Transverse colon (tissue), 4 donors: ENCODE measurements at regions not wholly inside any gene's neighbourhood (a gene's known extent, or its start where the extent isn't known, plus 50 kb on each side); places are given as distances from the start of the nearest gene placed in this dataset.
"Not testable (repeated sequence)": the region's sequence is repeated elsewhere in the genome, so short reads cannot be mapped to it uniquely, and the experiment has no call there.

Source experiments
- DNase-seq: peaks from one replicate; pipeline ENCODE4 v3.0.0-alpha.2; 2019
- H3K27ac ChIP-seq, 4 donors: fragments of 200-600 bp; sonication (generic); 2 replicates each; pipeline ENCODE4 v1.5.1; 2016 to 2018; ENCODE audit warnings: inconsistent platforms in 4 of 4
- H3K27me3 ChIP-seq: fragments of 200-600 bp; sonication (generic); 2 replicates; pipeline ENCODE4 v1.5.1; 2017; ENCODE audit warnings: inconsistent platforms
- H3K36me3 ChIP-seq, 4 donors: fragments of 200-600 bp; sonication (generic); 2 replicates each; pipeline ENCODE4 v1.5.1; 2017 to 2019; ENCODE audit warnings: inconsistent platforms in 4 of 4
- H3K4me1 ChIP-seq, 4 donors: fragments of 200-600 bp; sonication (generic); 2 replicates each; pipeline ENCODE4 v1.5.1; 2017 to 2020; ENCODE audit warnings: inconsistent platforms in 4 of 4
- H3K4me3 ChIP-seq, 4 donors: fragments of 200-600 bp; sonication (generic); 1 replicate in 1 of 4; 2 replicates in 3 of 4; pipeline versions ENCODE4 v1.5.1 to v1.6.1; 2017 to 2019; ENCODE audit warnings: inconsistent platforms in 4 of 4
- H3K9me3 ChIP-seq, 2 donors: fragments of 200-600 bp; sonication (generic); 2 replicates each; pipeline ENCODE4 v1.5.1; 2017 to 2019; ENCODE audit warnings: inconsistent platforms in 2 of 2
- EP300 ChIP-seq: sonication (generic); formaldehyde crosslinking; IDR thresholded peaks from one replicate; pipeline ENCODE4 v1.6.1; 2017; ENCODE audit warnings: antibody characterized with exemption, low read depth
- POLR2A ChIP-seq: fragments of 450-650 bp; IDR thresholded peaks from one replicate; pipeline ENCODE4 v1.6.1; 2016; ENCODE audit warnings: antibody characterized with exemption, mild to moderate bottlenecking, moderate library complexity
- POLR2AphosphoS5 ChIP-seq, 3 donors: sonication (generic); formaldehyde crosslinking; IDR thresholded peaks; one replicate each; pipeline ENCODE4 v1.6.1; 2016; ENCODE audit warnings: antibody characterized with exemption in 3 of 3
- WGBS, 2 donors: methylation state at CpG; one replicate each; pipeline ENCODE4 v1.1.5; 2018; ENCODE audit warnings: low coverage in 1 of 2; 5-methylcytosine and 5-hydroxymethylcytosine counted together
- in situ Hi-C, 4 donors: fragments of 200-750 bp; cut with MboI; loops; one replicate each; pipeline versions ENCODE4 v1.15.0 to v1.15.1; 2017; ENCODE audit warnings: low sequenced_read_pairs in 3 of 4, low pct_ligation_motif_present in 1 of 4, low pct_unique_long_range_greater_than_20kb in 1 of 4
- intact Hi-C: fragments of 100-400 bp; cut with DNase I; formaldehyde crosslinking; loops from one replicate; pipeline ENCODE4 v1.15.1; 2023; ENCODE audit warnings: low total_unique reads
- TF ChIP-seq, protein P1 (sequence below), 5 experiments: fragments of 200-600 bp in 3 of 5; fragments of 450-650 bp in 2 of 5; sonication (generic) in 3 of 5; IDR thresholded peaks; 1 replicate in 2 of 5; 2 replicates in 3 of 5; pipeline ENCODE4 v1.5.1; 2016 to 2017; ENCODE audit warnings: antibody characterized with exemption in 5 of 5, inconsistent platforms in 3 of 5, mild to moderate bottlenecking in 2 of 5, moderate library complexity in 1 of 5

DNA sequence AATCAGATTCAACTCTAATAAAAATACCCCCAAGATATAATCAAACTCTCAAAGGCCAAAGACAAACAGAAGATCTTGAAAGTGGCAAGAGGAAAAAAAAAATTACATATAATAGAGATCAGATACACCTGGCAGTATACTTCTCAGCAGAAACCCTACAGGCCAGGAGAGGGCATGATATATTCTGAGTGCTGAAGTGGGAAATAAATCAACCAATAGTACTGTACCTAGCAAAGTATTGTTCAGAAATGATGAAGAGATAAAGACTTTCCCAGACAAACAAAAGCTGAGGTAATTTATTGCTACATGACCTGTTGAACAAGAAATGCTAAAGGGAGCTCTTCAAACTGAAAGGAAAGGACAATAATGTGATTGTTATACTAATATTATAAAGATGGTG is 291.9 kb downstream of the SH2D4B start:
- no peaks in the 10 kb centered on the region for H3K9me3 ChIP-seq
- no peak for DNase-seq
- no peaks in the 10 kb centered on the region for H3K27me3 ChIP-seq
- in situ Hi-C loops: no loop called here
- TF ChIP-seq POLR2A (no peak), EP300 (no peak), POLR2AphosphoS5 (IDR thresholded peaks at IDR 0.05) (no peak)
- TF ChIP-seq, protein P1, sequence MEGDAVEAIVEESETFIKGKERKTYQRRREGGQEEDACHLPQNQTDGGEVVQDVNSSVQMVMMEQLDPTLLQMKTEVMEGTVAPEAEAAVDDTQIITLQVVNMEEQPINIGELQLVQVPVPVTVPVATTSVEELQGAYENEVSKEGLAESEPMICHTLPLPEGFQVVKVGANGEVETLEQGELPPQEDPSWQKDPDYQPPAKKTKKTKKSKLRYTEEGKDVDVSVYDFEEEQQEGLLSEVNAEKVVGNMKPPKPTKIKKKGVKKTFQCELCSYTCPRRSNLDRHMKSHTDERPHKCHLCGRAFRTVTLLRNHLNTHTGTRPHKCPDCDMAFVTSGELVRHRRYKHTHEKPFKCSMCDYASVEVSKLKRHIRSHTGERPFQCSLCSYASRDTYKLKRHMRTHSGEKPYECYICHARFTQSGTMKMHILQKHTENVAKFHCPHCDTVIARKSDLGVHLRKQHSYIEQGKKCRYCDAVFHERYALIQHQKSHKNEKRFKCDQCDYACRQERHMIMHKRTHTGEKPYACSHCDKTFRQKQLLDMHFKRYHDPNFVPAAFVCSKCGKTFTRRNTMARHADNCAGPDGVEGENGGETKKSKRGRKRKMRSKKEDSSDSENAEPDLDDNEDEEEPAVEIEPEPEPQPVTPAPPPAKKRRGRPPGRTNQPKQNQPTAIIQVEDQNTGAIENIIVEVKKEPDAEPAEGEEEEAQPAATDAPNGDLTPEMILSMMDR (IDR thresholded peaks at IDR 0.05): no peak
- intact Hi-C loops: no loop called here
- no peak overlapping the region for H3K4me3 ChIP-seq
- no peak overlapping the region for H3K27ac ChIP-seq
- H3K36me3 ChIP-seq: no peaks in the 10 kb centered on the region
- no peaks in the 10 kb centered on the region for H3K4me1 ChIP-seq

DNA sequence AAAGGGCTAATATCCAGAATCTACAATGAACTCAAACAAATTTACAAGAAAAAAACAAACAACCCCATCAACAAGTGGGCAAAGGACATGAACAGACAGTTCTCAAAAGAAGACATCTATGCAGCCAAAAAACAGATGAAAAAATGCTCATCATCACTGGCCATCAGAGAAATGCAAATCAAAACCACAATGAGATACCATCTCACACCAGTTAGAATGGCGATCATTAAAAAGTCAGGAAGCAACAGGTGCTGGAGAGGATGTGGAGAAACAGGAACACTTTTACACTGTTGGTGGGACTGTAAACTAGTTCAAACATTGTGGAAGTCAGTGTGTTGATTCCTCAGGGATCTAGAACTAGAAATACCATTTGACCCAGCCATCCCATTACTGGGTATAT is 295.0 kb downstream of the SH2D4B start:
- H3K4me3 ChIP-seq, H3K36me3 ChIP-seq, H3K27ac ChIP-seq, H3K4me1 ChIP-seq, in situ Hi-C loops, DNase-seq, H3K9me3 ChIP-seq, H3K27me3 ChIP-seq, intact Hi-C loops: not testable (repeated sequence)
- WGBS, 2 donors: 92 to 100% methylated on average over 1 of the region's 1 CpG

DNA sequence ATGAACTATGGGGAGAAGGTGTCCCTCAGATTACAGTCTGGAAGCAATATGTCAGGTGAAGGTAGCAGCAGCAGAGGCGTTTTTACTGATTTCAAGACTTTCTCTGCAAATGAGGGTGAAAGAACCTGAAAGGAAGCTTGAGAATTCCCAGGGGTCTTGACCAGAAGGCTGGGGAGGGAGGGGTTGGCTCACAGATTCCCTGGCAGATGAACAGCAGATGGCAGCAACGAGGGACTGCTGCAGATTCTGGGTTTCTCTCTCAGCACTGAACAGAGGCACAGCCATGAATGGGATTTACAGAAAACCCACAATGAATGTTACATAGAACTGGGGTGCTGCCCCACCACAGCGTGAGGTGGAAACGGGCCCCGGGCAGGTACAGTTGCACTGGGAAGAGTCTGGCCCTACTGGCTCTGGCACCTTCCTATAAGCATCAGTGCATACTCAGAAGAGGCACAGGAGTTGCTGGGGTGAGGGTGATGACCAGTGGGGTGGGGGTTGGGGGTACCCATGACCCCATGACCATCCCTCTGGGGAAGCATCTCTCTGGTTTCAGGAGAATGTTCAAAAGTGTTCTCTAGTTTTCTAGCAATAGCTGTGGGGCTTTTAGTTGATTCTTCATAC is 317.8 kb downstream of the SH2D4B start:
- no peak for TF ChIP-seq POLR2A
- TF ChIP-seq, protein P1 (IDR thresholded peaks at IDR 0.05): no peak
- no peak for TF ChIP-seq EP300
- TF ChIP-seq POLR2AphosphoS5 (IDR thresholded peaks at IDR 0.05): no peak
- 13 to 47% methylated on average over 2 to 5 of the region's 5 CpGs for WGBS, 2 donors
- H3K9me3 ChIP-seq: no peaks in the 10 kb centered on the region
- in situ Hi-C loops: no loop called here
- no peak for DNase-seq
- no peaks in the 10 kb centered on the region for H3K4me1 ChIP-seq
- intact Hi-C loops: no loop called here
- H3K27me3 ChIP-seq: no peaks in the 10 kb centered on the region
- H3K36me3 ChIP-seq: no peaks in the 10 kb centered on the region
- no peak overlapping the region for H3K4me3 ChIP-seq
- no peak overlapping the region for H3K27ac ChIP-seq

DNA sequence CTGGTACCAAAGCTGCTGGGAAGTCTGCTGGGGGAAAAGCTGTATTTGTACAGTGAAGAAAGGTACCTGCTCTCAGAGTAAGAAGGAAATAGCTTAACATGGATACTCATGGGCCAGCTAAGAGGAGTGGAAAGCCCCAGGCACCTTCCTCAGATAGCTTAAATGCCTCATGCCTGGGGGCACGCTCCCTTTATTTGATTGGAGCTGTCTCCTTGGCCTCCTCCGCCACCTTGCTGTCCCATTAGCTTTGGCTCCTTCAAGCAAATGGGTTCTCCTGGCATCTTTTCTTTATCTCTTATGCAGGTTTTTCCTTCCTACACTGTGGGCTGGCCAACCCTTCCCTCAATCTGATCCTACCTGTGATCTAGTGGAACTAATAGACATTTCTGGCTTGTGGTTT is 318.5 kb downstream of the SH2D4B start:
- H3K4me3 ChIP-seq: no peak overlapping the region
- in situ Hi-C loops (no loop called here), intact Hi-C loops (no loop called here)
- DNase-seq: no peak
- H3K27me3 ChIP-seq: no peaks in the 10 kb centered on the region
- 89 to 100% methylated on average over 1 to 2 of the region's 2 CpGs for WGBS, 2 donors
- TF ChIP-seq POLR2A (no peak), EP300 (no peak)
- no peaks in the 10 kb centered on the region for H3K9me3 ChIP-seq
- H3K4me1 ChIP-seq: no peaks in the 10 kb centered on the region
- no peak overlapping the region for H3K27ac ChIP-seq
- no peaks in the 10 kb centered on the region for H3K36me3 ChIP-seq

DNA sequence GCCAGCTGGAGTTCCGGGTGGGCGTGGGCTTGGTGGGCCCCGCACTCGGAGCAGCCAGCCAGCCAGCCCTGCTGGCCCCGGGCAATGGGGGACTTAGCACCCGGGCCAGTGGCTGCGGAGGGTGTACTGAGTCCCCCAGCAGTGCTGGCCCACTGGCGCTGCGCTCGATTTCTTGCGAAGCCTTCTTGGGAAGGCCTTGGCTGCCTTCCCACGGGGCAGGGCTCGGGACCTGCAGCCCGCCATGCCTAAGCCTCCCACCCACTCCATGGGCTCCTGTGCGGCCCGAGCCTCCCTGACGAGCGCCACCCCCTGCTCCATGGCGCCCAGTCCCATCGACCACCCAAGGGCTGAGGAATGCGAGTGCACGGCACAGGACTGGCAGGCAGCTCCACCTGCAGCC is 321.6 kb downstream of the SH2D4B start:
- in situ Hi-C loops, H3K4me1 ChIP-seq, H3K36me3 ChIP-seq, intact Hi-C loops, H3K9me3 ChIP-seq, H3K27ac ChIP-seq, H3K27me3 ChIP-seq, H3K4me3 ChIP-seq, DNase-seq: not testable (repeated sequence)
- 94% methylated on average over 13 of the region's 22 CpGs; no CpG with 5 or more reads in 1 of the 2 donors for WGBS, 2 donors

DNA sequence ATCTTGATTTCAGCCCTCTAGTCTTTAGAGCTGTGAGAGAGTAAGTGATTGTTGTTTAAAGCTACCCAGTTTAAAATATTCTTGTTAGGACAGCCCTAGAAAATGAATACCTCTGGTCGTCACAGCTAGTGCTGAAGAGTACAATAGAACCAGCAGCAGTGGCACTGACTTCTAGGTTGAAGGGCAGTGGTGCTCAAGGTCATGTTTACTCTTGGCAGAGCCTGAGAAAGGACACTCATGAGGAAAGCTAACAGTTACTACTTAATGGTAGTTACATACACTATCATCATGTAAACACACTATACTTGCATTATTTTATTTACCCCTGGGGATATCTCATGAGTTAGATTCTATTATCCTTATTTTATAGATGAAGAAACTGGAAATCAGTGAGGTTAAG is 323.0 kb downstream of the SH2D4B start:
- DNase-seq: no peak
- H3K27ac ChIP-seq: no peak overlapping the region
- H3K36me3 ChIP-seq: no peaks in the 10 kb centered on the region
- no peak for TF ChIP-seq POLR2AphosphoS5 (IDR thresholded peaks at IDR 0.05)
- no peak for TF ChIP-seq EP300
- TF ChIP-seq, protein P1 (IDR thresholded peaks at IDR 0.05): no peak
- TF ChIP-seq POLR2A: no peak
- no peak overlapping the region for H3K4me3 ChIP-seq
- 54% methylated on average over 1 of the region's 1 CpG; no CpG with 5 or more reads in 1 of the 2 donors for WGBS, 2 donors
- no peaks in the 10 kb centered on the region for H3K27me3 ChIP-seq
- intact Hi-C loops (no loop called here), in situ Hi-C loops (no loop called here)
- H3K4me1 ChIP-seq: no peaks in the 10 kb centered on the region
- no peaks in the 10 kb centered on the region for H3K9me3 ChIP-seq
